HCT116 (cell line): ENCODE measurements at regions not wholly inside any gene's neighbourhood (a gene's known extent, or its start where the extent isn't known, plus 50 kb on each side); places are given as distances from the start of the nearest gene placed in this dataset.

Experiments
- ATAC-seq: fragments of 200-7000 bp; cut with Tn5 transposase; 2 replicates; pipeline ENCODE4 v1.9.1; 2020; ENCODE audit warnings: mild to moderate bottlenecking, moderate library complexity
- BruUV-seq: library from RNA; stranded (reverse); fragments of 400-500 nt; replicated peaks from 2 replicates; lab custom pipeline; 2021; lab: Mats Ljungman, UMichigan
- CTCF ChIA-PET: fragments of 300-600 bp; sonication (Branson Sonifier 250); formaldehyde crosslinking; loops from one replicate; lab custom pipeline; 2021; ENCODE audit warnings: antibody characterized with exemption; lab: Charles Lee
- POLR2A ChIA-PET: fragments of 300-600, 350-600 bp; sonication (Branson Sonifier 250); formaldehyde crosslinking; loops from one replicate; lab custom pipeline; 2021; ENCODE audit warnings: antibody characterized with exemption; lab: Charles Lee
- RAD21 ChIA-PET, 2 experiments: fragments of 300-600 bp; sonication (Branson Sonifier 250); formaldehyde crosslinking; loops; one replicate each; lab custom pipeline; 2023; ENCODE audit warnings: low total read pairs in 2 of 2; ENCODE audit not compliant: uncharacterized antibody in 2 of 2, unreplicated experiment in 2 of 2, low non-redundant PET in 1 of 2; lab: Charles Lee
- DNase-seq: peaks from one replicate; pipeline ENCODE4 v3.0.0-alpha.2; 2010; ENCODE audit warnings: low read depth, low spot score
- H2AFZ ChIP-seq: fragments of 200-600 bp; shearing (Covaris generic), sonication (generic); 2 replicates; pipeline ENCODE4 v1.6.1; 2017; ENCODE audit warnings: low read depth, mixed run types, mixed read lengths, antibody characterized with exemption, low read length; ENCODE audit not compliant: poor library complexity, severe bottlenecking
- H3K27ac ChIP-seq: 2 replicates; pipeline ENCODE4 v1.5.1; 2012; ENCODE audit warnings: low read depth, low read length
- H3K27me3 ChIP-seq: fragments of 200-600 bp; sonication (generic); 2 replicates; pipeline ENCODE4 v1.6.1; 2016; ENCODE audit warnings: mixed run types, low read length, mixed read lengths; ENCODE audit not compliant: insufficient read depth
- H3K36me3 ChIP-seq, 2 experiments: fragments of 200-500 bp in 1 of 2; fragments of 200-600 bp in 1 of 2; sonication (Bioruptor generic) in 1 of 2; sonication (generic) in 1 of 2; 2 replicates each; pipeline versions ENCODE4 v1.5.1 to v1.6.1; 2014 to 2016; ENCODE audit warnings: low read length in 2 of 2, inconsistent platforms in 1 of 2, mixed read lengths in 1 of 2, mixed run types in 1 of 2; ENCODE audit not compliant: insufficient read depth in 2 of 2, control insufficient read depth in 1 of 2
- H3K4me1 ChIP-seq, 2 experiments: fragments of 200-600 bp in 1 of 2; sonication (generic) in 1 of 2; 2 replicates each; pipeline versions ENCODE4 v1.5.1 to v1.6.1; 2012 to 2017; ENCODE audit warnings: low read length in 2 of 2, inconsistent platforms in 1 of 2, mild to moderate bottlenecking in 1 of 2, mixed read lengths in 1 of 2, mixed run types in 1 of 2, moderate library complexity in 1 of 2; ENCODE audit not compliant: insufficient read depth in 2 of 2, control insufficient read depth in 1 of 2
- H3K4me2 ChIP-seq: fragments of 200-600 bp; sonication (generic); 2 replicates; pipeline ENCODE4 v1.6.1; 2017; ENCODE audit warnings: mixed run types, low read length, mixed read lengths
- H3K4me3 ChIP-seq, 2 experiments: fragments of 200-600 bp in 1 of 2; sonication (generic) in 1 of 2; replicated peaks in 1 of 2; 2 replicates each; pipeline ENCODE4 v1.5.1; 2011 to 2016; ENCODE audit warnings: low read length in 2 of 2, control low read depth in 1 of 2, low read depth in 1 of 2, mild to moderate bottlenecking in 1 of 2, mixed read lengths in 1 of 2, mixed run types in 1 of 2
- H3K79me2 ChIP-seq: fragments of 200-600 bp; sonication (generic); 2 replicates; pipeline ENCODE4 v1.6.1; 2017; ENCODE audit warnings: mild to moderate bottlenecking, mixed run types, low read length, moderate library complexity, mixed read lengths; ENCODE audit not compliant: insufficient read depth
- H3K9ac ChIP-seq: fragments of 200-600 bp; sonication (generic); 2 replicates; pipeline ENCODE4 v1.6.1; 2016; ENCODE audit warnings: low read length, mixed read lengths
- H3K9me2 ChIP-seq: fragments of 200-600 bp; sonication (generic), shearing (Covaris generic); 2 replicates; pipeline ENCODE4 v1.6.1; 2017; ENCODE audit warnings: mixed run types, mild to moderate bottlenecking, moderate library complexity; ENCODE audit not compliant: insufficient read depth
- H3K9me3 ChIP-seq, 2 experiments: fragments of 200-500 bp in 1 of 2; fragments of 200-600 bp in 1 of 2; sonication (Bioruptor generic) in 1 of 2; sonication (generic) in 1 of 2; 2 replicates each; pipeline ENCODE4 v1.6.1; 2014 to 2017; ENCODE audit warnings: low read length in 2 of 2, mixed read lengths in 2 of 2, inconsistent platforms in 1 of 2, low read depth in 1 of 2, mild to moderate bottlenecking in 1 of 2, mixed run types in 1 of 2, moderate library complexity in 1 of 2; ENCODE audit not compliant: control insufficient read depth in 1 of 2, insufficient read depth in 1 of 2
- H4K20me1 ChIP-seq: fragments of 200-600 bp; sonication (generic), shearing (Covaris generic); 2 replicates; pipeline ENCODE4 v1.6.1; 2017; ENCODE audit warnings: mixed run types, mild to moderate bottlenecking, moderate library complexity; ENCODE audit not compliant: insufficient read depth
- CEBPB ChIP-seq: IDR thresholded peaks from 2 replicates; pipeline ENCODE4 v1.6.1; 2012; ENCODE audit warnings: low read depth
- CTCF ChIP-seq, 3 experiments: fragments of 200-600 bp in 1 of 3; sonication (generic) in 1 of 3; IDR thresholded peaks in 2 of 3; conservative IDR thresholded peaks in 1 of 3; 2 replicates each; pipeline ENCODE4 v1.5.1; 2012 to 2017; ENCODE audit warnings: low read depth in 2 of 3, low read length in 2 of 3, antibody characterized with exemption in 1 of 3, borderline replicate concordance in 1 of 3, control low read depth in 1 of 3, mild to moderate bottlenecking in 1 of 3, mixed read lengths in 1 of 3, mixed run types in 1 of 3, moderate library complexity in 1 of 3; ENCODE audit not compliant: insufficient read depth in 1 of 3
- EZH2phosphoT487 ChIP-seq: fragments of 200-600 bp; IDR thresholded peaks from 2 replicates; pipeline ENCODE4 v1.6.1; 2018; ENCODE audit warnings: antibody characterized with exemption, borderline replicate concordance
- FOSL1 ChIP-seq: IDR thresholded peaks from 2 replicates; pipeline ENCODE4 v1.6.1; 2012; ENCODE audit warnings: low read depth
- JUND ChIP-seq: IDR thresholded peaks from 2 replicates; pipeline ENCODE4 v1.6.1; 2012
- POLR2A ChIP-seq: IDR thresholded peaks from 2 replicates; pipeline ENCODE4 v1.7.0; 2011; ENCODE audit warnings: borderline replicate concordance; ENCODE audit not compliant: insufficient read depth, insufficient read length; ENCODE audit errors: extremely low read depth
- POLR2AphosphoS5 ChIP-seq: IDR thresholded peaks from 2 replicates; pipeline ENCODE4 v1.6.1; 2011; ENCODE audit warnings: mild to moderate bottlenecking, low read depth, low read length, moderate library complexity
- REST ChIP-seq: IDR thresholded peaks from 2 replicates; pipeline ENCODE4 v1.6.1; 2012; ENCODE audit warnings: low read depth
- SIN3A ChIP-seq: IDR thresholded peaks from 2 replicates; pipeline ENCODE4 v1.6.1; 2012; ENCODE audit warnings: low read depth
- SP1 ChIP-seq: IDR thresholded peaks from 2 replicates; pipeline ENCODE4 v1.6.1; 2012; ENCODE audit warnings: low read depth
- TCF7L2 ChIP-seq: IDR thresholded peaks from 2 replicates; pipeline ENCODE4 v1.7.0; 2011; ENCODE audit warnings: borderline replicate concordance, inconsistent platforms; ENCODE audit not compliant: insufficient read depth, insufficient read length; ENCODE audit errors: extremely low read depth
- YY1 ChIP-seq: IDR thresholded peaks from 2 replicates; pipeline ENCODE4 v1.6.1; 2011; ENCODE audit warnings: low read length, low read depth, moderate library complexity, mild to moderate bottlenecking; ENCODE audit not compliant: insufficient replicate concordance; ENCODE audit errors: extremely low read depth
- ZFX ChIP-seq: fragments of 450-650 bp; IDR thresholded peaks from 2 replicates; pipeline ENCODE4 v1.6.1; 2017
- intact Hi-C: fragments of 100-400 bp; cut with micrococcal nuclease; formaldehyde crosslinking; loops from 2 replicates; pipeline ENCODE4 v1.10.0; 2022
- TF ChIP-seq, protein P1 (sequence below): IDR thresholded peaks from 2 replicates; pipeline ENCODE4 v1.6.1; 2012

GRCh38 chr9:106623558-106623957, 239.4 kb upstream of the ZNF462 start:
- no TSS peak for BruUV-seq
- no peaks in the 10 kb centered on the region for H3K9me2 ChIP-seq
- H3K27ac ChIP-seq, result no peak overlapping the region
- no peak overlapping the region for H2AFZ ChIP-seq
- H3K79me2 ChIP-seq, result no peaks in the 10 kb centered on the region
- ATAC-seq (no peak), DNase-seq (no peak)
- H3K9ac ChIP-seq, result no peak overlapping the region
- TF ChIP-seq ZFX, result no peak
- TF ChIP-seq, protein P1, sequence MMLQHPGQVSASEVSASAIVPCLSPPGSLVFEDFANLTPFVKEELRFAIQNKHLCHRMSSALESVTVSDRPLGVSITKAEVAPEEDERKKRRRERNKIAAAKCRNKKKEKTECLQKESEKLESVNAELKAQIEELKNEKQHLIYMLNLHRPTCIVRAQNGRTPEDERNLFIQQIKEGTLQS, result no peak
- no peak for TF ChIP-seq POLR2AphosphoS5
- no peak for TF ChIP-seq CEBPB
- no peak for TF ChIP-seq YY1
- TF ChIP-seq JUND, result no peak
- TF ChIP-seq POLR2A, result no peak
- no peak for TF ChIP-seq EZH2phosphoT487
- no peak for TF ChIP-seq SP1
- no peak for TF ChIP-seq CTCF (IDR thresholded peaks at IDR 0.05 in 2 of 3, conservative IDR thresholded peaks at IDR 0.05 in 1 of 3; ENCODE audit: borderline replicate concordance in 1 of 3, insufficient read depth in 1 of 3, low read depth in 2 of 3, low read length in 2 of 3)
- TF ChIP-seq REST, result no peak
- no peak for TF ChIP-seq FOSL1
- no peak for TF ChIP-seq TCF7L2
- no peak for TF ChIP-seq SIN3A
- CTCF ChIA-PET, result no interaction called here
- H3K36me3 ChIP-seq, result no peaks in the 10 kb centered on the region
- intact Hi-C loops, result no loop called here
- H4K20me1 ChIP-seq, result no peaks in the 10 kb centered on the region
- no peak overlapping the region for H3K4me2 ChIP-seq
- RAD21 ChIA-PET, result no interaction called here
- no peak overlapping the region for H3K4me3 ChIP-seq
- no peaks in the 10 kb centered on the region for H3K4me1 ChIP-seq
- no peaks in the 10 kb centered on the region for H3K27me3 ChIP-seq
- no peaks in the 10 kb centered on the region for H3K9me3 ChIP-seq
- POLR2A ChIA-PET, result no interaction called here
